Suppressor macrophage (primary cell): ENCODE measurements at regions not wholly inside any gene's neighbourhood (a gene's known extent, or its start where the extent isn't known, plus 50 kb on each side); places are given as distances from the start of the nearest gene placed in this dataset.
A peak's percentile ranks its signal among the peaks of the same experiment; 100 is the strongest.
"Not testable (repeated sequence)": the region's sequence is repeated elsewhere in the genome, so short reads cannot be mapped to it uniquely, and the experiment has no call there.

Experiments
- DNase-seq, 4 experiments: peaks; one replicate each; pipeline ENCODE4 v3.0.0-alpha.2; 2020 to 2022

- no peak for DNase-seq
These were observed 55.5 kb upstream of the PIK3C3 start for GRCh38 chr18:41899535-41899934.

- no peak for DNase-seq
These were observed 61.6 kb upstream of the PIK3C3 start for GRCh38 chr18:41893432-41893831.

DNA sequence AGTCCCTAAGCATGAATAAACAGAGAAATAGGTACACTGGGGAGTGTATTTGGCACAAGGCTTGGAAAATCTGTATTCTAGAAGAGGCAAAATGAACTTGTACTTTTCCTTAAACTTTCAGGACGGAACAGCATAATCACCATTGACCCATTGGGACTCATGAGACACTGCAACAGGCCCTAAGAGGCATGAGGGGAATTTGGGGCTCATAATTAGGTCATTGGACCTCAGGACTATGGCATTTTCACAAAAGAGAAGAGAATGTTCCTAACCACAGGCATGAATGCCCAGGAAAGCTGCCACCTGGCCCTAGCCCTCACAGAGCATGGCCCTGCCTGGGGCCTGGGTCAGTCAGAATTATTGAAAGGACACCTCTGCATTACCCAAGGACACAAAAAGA lies 67.9 kb upstream of the PIK3C3 start:
- no peak for DNase-seq

GRCh38 chr18:41886126-41886807 lies 68.8 kb upstream of the PIK3C3 start:
- DNase-seq, result no peak

- no peak for DNase-seq
These were observed 73.7 kb upstream of the PIK3C3 start for GRCh38 chr18:41881285-41881684.

GRCh38 chr18:41879256-41879655 lies 75.8 kb upstream of the PIK3C3 start:
- no peak for DNase-seq

GRCh38 chr18:41875094-41875780 lies 79.8 kb upstream of the PIK3C3 start:
- no peak for DNase-seq

DNA sequence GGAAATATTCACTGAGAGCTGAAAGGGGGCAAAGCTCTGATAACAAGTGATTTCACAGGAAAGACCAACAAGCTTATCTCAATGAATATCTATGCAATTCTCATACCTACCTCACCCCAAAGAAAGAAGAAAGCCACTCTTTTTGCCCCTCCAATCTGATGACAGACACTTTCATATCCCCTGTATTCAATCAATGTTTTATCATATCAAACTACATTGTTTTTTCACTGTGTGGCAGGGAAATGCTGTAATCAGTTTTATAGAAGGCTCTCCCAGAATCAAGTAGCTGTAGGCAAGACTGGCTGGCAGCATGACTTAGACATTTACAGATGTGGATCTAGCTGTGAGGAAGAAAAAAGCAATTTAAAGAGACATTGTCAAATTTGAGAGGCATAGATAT lies 81.3 kb upstream of the PIK3C3 start:
- no peak for DNase-seq

DNA sequence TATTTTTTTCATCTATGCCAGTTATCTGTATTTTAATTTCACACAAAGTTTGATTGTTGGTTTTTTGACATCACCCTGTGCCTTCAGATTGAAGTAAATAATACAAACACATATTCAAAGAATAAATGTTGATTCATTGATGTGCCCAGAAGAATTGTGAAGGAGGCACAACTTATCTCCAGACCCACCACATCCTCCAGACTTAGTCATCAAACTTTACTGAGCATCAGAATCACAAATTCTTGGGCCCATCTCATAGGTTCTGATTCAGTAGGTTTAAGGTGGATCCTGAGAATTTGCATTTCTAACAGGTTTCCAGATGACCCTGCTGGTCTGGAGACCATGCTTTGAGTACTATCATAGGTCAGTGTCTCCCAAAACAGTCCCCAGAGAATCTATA lies 82.8 kb upstream of the PIK3C3 start:
- no peak for DNase-seq

GRCh38 chr18:41871229-41872000 lies 83.6 kb upstream of the PIK3C3 start:
- no peak for DNase-seq

DNA sequence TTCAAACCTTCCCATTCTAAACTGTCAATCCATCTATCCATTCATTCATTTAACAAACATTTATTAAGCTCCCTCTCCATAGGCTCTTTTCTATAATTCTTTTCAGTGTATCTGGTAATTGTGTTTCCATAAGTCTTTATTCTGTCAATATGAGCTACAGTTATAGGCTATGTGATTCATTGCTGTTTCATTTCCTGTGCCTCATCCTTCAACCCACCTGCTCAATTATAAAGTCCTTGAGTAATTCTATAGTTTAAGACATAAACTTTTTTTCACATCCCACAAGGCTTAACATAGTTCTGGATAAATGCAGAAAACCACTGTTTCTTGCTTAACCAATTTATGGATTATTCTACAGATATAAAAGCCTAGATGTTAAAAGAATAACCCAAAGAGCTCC lies 84.2 kb upstream of the PIK3C3 start:
- no peak for DNase-seq

DNA sequence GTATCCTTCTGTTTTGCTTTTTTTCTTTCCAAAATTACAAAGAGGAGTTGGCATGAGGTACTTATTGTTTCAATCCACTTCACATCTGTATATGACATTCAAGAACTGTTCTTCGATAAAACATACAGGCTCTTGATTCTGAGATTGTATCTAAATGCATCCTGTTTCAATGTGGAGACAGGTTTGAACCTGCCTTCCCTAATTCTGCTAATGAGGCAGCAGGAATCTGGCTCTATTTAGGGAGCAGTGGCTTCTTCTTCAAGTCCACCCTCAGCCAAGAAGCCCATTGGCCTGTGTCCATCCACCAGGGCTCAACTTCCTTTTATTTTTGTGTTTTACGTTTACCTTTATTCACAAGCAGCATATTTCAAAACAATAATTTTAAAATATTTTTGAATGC lies 84.8 kb upstream of the PIK3C3 start:
- DNase-seq, result no peak

- not testable (repeated sequence) for DNase-seq
These were observed 89.2 kb upstream of the PIK3C3 start for GRCh38 chr18:41865796-41866195.

DNA sequence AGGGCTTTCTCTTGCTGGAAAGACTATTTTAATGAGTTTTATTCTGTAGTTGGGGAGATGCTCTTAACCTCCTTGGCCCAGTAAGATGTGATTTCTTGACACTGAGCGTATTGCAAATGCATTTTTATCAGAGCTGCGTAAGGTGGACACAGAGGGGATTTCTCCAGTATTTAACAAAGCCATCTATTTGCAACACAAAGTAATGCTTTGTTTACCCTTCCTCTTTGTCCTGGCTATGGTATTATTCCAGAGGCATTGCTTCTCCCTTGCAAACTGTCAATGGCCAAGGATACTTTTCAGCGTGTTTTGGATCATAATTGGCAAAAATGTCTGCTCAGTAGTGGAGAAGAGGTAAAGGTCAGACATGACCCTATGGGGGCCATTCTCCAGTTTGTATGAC lies 90.8 kb upstream of the PIK3C3 start:
- no peak for DNase-seq

DNA sequence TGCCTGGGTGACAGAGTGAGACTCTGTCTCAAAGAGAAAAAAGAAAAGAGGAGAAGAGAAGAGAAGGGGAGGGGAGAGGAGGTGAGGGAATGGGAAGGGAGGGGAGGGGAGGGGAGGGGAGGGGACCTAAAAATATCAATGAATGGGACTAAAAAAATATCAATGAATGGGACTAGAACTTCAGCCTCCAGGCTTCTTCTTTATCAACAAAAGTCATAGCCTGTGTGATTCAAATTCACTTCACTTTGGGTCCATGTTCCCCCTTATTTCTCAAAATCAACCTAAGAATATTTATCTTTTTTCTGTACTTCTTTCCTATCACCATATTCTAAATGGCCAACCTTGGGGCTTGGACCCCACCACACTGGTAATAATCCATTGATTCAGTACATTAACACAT lies 92.1 kb upstream of the PIK3C3 start:
- DNase-seq, result no peak

- DNase-seq, result no peak
These were observed 94.0 kb upstream of the PIK3C3 start for GRCh38 chr18:41860987-41861386.

- DNase-seq, result peak in 3 of 4 experiments; percentile 1 to 3 (median 3)
These were observed 96.1 kb upstream of the PIK3C3 start for GRCh38 chr18:41858761-41859555.

DNA sequence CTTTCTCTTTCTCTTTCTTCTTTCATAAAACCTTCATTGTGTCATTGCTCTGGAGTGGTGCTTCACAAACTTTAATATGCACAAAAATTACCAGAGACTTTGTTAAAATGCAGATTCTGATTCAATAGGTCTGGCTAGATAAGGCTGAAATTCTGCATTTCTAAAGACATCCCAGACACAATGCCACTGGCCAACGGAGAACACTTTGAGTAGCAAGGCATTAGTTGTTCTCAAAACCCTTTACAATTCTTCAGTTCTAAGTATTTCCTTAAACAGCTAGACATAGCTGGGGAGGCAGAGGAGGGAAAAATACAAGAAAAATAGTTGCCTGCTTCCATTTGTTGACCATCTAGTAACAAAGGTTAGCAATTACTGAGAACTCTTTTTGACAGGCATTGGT lies 101.8 kb upstream of the PIK3C3 start:
- DNase-seq, result no peak

DNA sequence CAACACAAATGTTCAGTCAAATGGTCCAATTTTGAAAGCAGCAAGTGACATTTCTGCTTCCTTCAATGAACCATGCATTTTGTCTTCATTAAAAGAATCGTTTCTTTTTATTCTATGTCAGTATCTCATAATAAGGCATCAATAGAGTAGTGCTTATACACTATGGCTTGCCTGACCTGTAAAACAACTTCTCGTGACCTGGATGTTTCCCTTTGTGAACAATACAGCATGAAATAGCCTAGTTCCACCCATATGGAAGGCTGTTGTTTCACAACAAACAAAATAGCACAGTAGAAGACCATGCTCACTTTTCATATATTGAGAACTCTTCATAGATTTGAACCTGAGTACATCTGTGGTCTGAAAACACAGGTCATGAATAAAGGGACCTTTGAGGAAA lies 104.3 kb upstream of the PIK3C3 start:
- DNase-seq, result no peak

GRCh38 chr18:41849632-41850031 lies 105.4 kb upstream of the PIK3C3 start:
- DNase-seq, result no peak

- no peak for DNase-seq
These were observed 109.5 kb upstream of the PIK3C3 start for GRCh38 chr18:41845563-41845962.

DNA sequence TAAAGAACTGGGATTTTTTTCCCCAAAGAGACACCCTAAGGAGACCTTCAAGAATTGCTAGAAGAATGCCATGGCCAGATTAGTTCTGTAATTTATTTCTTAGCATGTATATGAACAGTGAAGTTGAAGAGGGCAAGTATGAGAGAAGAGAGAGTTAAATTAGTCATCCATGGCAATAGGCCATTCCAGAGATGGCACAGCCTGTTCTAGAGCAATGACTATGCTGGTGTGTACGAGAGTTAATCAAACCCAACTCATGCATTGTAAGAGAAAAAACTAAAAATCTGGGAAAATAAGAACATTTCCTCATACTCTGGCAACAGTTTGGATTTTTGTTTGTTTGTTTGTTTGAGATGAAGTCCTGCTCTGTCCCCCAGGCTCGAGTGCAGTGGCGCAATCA lies 112.1 kb upstream of the PIK3C3 start:
- DNase-seq, result no peak
